ENCODE measurements at regions not wholly inside any gene's neighbourhood (a gene's known extent, or its start where the extent isn't known, plus 50 kb on each side); places are given as distances from the start of the nearest gene placed in this dataset.

- BruUV-seq (replicated peaks) = no TSS peak
- no peak overlapping the region for H3K27ac Mint-ChIP-seq (ENCODE audit: unreplicated experiment)
- H3K27me3 Mint-ChIP-seq (ENCODE audit: unreplicated experiment) = no peaks in the 10 kb centered on the region
- CTCF ChIA-PET = no interaction called here
- no peak for TF ChIP-seq CTCF (IDR thresholded peaks at IDR 0.05; ENCODE audit: unreplicated experiment)
- no peaks in the 10 kb centered on the region for H3K36me3 Mint-ChIP-seq (ENCODE audit: insufficient read depth, unreplicated experiment)
- H3K9me3 Mint-ChIP-seq (ENCODE audit: low read depth, unreplicated experiment) = no peaks in the 10 kb centered on the region
- no peak for DNase-seq
- no peak overlapping the region for H3K4me3 Mint-ChIP-seq (ENCODE audit: low read depth, unreplicated experiment)
- intact Hi-C loops (cut with micrococcal nuclease; ENCODE audit: unreplicated experiment) = no loop called here
- no peaks in the 10 kb centered on the region for H3K4me1 Mint-ChIP-seq (ENCODE audit: low read depth, unreplicated experiment)
Observed at GRCh38 chr2:207394812-207395534, 134.8 kb upstream of the CREB1 start.

DNA sequence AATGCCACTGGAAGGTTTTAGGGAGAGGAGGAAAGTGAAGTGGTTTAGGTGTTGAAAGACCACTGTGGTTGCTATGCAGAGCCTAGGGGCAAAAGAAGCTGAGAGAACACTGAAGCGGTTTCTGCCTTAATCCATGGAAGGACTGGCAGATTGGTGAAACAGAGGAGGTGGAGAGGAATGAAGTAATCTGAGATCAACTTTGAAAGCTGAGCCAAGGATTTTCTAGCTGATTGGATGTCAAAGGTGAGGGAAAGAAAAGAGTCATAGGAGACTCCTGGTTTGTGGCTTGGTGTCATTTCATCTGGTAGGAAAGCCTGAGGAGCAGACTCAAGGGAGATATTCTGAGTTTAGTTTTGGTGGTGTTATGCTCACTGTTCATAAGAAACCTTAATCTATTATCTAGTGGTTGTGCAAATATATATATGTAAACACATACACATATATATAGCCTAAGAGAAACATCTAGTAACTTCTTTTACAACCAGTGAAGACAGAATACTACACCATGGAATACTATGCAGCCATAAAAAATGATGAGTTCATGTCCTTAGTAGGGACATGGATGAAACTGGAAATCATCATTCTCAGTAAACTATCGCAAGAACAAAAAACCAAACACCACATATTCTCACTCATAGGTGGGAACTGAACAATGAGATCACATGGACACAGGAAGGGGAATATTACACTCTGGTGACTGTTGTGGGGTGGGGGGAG, 134.1 kb upstream of the CREB1 start:
- no peaks in the 10 kb centered on the region for H3K36me3 Mint-ChIP-seq (ENCODE audit: insufficient read depth, unreplicated experiment)
- BruUV-seq (replicated peaks) = no TSS peak
- H3K4me1 Mint-ChIP-seq (ENCODE audit: low read depth, unreplicated experiment) = no peaks in the 10 kb centered on the region
- no peak for TF ChIP-seq CTCF (IDR thresholded peaks at IDR 0.05; ENCODE audit: unreplicated experiment)
- H3K27me3 Mint-ChIP-seq (ENCODE audit: unreplicated experiment) = no peaks in the 10 kb centered on the region
- H3K4me3 Mint-ChIP-seq (ENCODE audit: low read depth, unreplicated experiment) = no peak overlapping the region
- intact Hi-C loops (cut with micrococcal nuclease; ENCODE audit: unreplicated experiment) = no loop called here
- H3K27ac Mint-ChIP-seq (ENCODE audit: unreplicated experiment) = no peak overlapping the region
- CTCF ChIA-PET = no interaction called here
- no peak for DNase-seq
- no peaks in the 10 kb centered on the region for H3K9me3 Mint-ChIP-seq (ENCODE audit: low read depth, unreplicated experiment)

DNA sequence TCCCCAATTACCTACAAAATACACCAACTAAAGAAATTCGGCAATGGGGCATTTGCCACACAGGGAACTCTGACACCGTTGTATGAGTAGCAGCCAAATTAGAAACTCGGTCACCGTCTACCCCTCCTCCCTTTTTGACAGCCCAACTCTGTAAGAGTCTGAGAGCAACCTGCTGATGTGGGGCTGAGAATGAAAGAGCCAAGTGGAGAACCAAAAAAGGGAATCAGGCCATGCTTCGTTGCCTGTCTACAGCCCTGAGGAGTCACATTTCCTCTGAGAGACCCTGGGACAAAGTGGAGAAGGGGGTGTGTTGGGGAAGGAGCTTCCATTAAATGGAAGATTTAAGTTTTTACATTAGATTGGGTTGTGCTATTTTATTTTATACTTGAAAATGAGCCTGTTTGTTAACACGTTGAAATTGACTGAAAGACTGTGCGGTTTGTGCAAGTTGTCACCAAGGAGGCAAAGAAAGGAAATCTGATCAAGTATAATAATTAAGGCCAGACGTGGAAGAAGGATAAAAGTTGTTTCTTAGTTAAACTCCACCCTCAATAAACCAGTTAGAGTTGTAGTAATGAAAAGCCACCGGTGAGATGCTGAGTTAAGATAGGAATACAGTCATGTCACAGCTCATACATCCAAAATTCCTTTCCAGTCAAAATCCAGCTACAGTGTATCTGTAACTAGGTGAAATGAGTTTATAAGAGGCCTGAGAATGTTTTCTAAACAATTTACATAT, 131.7 kb upstream of the CREB1 start:
- Mint-ChIP-seq H3K4me1 (ENCODE audit: low read depth, unreplicated experiment) (no peaks in the 10 kb centered on the region), H3K27ac (ENCODE audit: unreplicated experiment) (no peak overlapping the region), H3K36me3 (ENCODE audit: insufficient read depth, unreplicated experiment) (no peaks in the 10 kb centered on the region), H3K9me3 (ENCODE audit: low read depth, unreplicated experiment) (no peaks in the 10 kb centered on the region), H3K27me3 (ENCODE audit: unreplicated experiment) (no peaks in the 10 kb centered on the region), H3K4me3 (ENCODE audit: low read depth, unreplicated experiment) (no peak overlapping the region)
- no TSS peak for BruUV-seq (replicated peaks)
- intact Hi-C loops (cut with micrococcal nuclease; ENCODE audit: unreplicated experiment) = no loop called here
- no peak for TF ChIP-seq CTCF (IDR thresholded peaks at IDR 0.05; ENCODE audit: unreplicated experiment)
- DNase-seq = no peak
- CTCF ChIA-PET = no interaction called here

- Mint-ChIP-seq H3K9me3 (ENCODE audit: low read depth, unreplicated experiment) (no peaks in the 10 kb centered on the region), H3K4me3 (ENCODE audit: low read depth, unreplicated experiment) (no peak overlapping the region), H3K27ac (ENCODE audit: unreplicated experiment) (no peak overlapping the region), H3K4me1 (ENCODE audit: low read depth, unreplicated experiment) (no peaks in the 10 kb centered on the region), H3K27me3 (ENCODE audit: unreplicated experiment) (no peaks in the 10 kb centered on the region), H3K36me3 (ENCODE audit: insufficient read depth, unreplicated experiment) (no peaks in the 10 kb centered on the region)
- no peak for DNase-seq
- intact Hi-C loops (cut with micrococcal nuclease; ENCODE audit: unreplicated experiment) = no loop called here
- no peak for TF ChIP-seq CTCF (IDR thresholded peaks at IDR 0.05; ENCODE audit: unreplicated experiment)
- no TSS peak for BruUV-seq (replicated peaks)
- CTCF ChIA-PET = no interaction called here
Observed at GRCh38 chr2:207399301-207399700, 130.5 kb upstream of the CREB1 start.
